ENCODE measurements at regions not wholly inside any gene's neighbourhood (a gene's known extent, or its start where the extent isn't known, plus 50 kb on each side); places are given as distances from the start of the nearest gene placed in this dataset.

- TF ChIP-seq AFF4 (CRISPR knock-in tag; IDR thresholded peaks at IDR 0.05) (no peak), MTA2 (IDR thresholded peaks at IDR 0.05; ENCODE audit: low read depth) (no peak), CHD1 (IDR thresholded peaks at IDR 0.05; ENCODE audit: low read length) (no peak), ZMIZ1 (IDR thresholded peaks at IDR 0.05; ENCODE audit: low read depth in 2 of 2, low read length in 2 of 2) (no peak)
Observed at GRCh38 chr14:104240434-104241157, 102.2 kb downstream of the KIF26A start (continued).

Measured in K562 (cell line).